ENCODE measurements at regions not wholly inside any gene's neighbourhood (a gene's known extent, or its start where the extent isn't known, plus 50 kb on each side); places are given as distances from the start of the nearest gene placed in this dataset.
"Not testable (repeated sequence)": the region's sequence is repeated elsewhere in the genome, so short reads cannot be mapped to it uniquely, and the experiment has no call there.

- ATAC-seq; DNase-seq; intact Hi-C loops (cut with DNase I, micrococcal nuclease): not testable (repeated sequence)
Observed at GRCh38 chr22:15772337-15772736, 82.5 kb downstream of the POTEH start.

- not testable (repeated sequence) for DNase-seq, ATAC-seq
Observed at GRCh38 chr22:15775118-15775517, 85.3 kb downstream of the POTEH start.

GRCh38 chr22:15775670-15776669, 86.1 kb downstream of the POTEH start:
- ATAC-seq; intact Hi-C loops (cut with DNase I, micrococcal nuclease): not testable (repeated sequence)
- peak in 1 of 2 donors; percentile 20 for DNase-seq

More at GRCh38 chr22:15775118-15775517, 85.3 kb downstream of the POTEH start:
- intact Hi-C loops (cut with DNase I, micrococcal nuclease): not testable (repeated sequence)

DNA sequence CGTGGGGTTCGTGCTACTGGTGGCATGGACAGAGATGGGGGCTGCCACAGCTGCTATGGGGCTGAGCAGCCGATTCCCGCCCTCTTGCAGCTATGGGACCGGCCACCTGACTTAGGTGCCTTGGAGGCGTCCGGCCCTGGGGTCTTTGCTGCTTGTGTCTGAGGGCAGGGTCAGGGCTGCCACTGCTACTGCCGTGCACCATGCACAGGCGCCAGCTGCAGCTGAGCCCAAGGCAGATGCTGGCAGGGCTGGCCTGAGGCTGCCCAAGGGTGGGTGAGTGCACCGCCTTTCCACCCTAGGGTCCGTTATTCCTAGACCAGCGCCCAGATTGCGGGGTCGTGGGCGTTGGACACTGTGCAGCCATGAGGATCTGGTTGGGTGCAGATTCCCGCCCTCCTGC, 86.9 kb downstream of the POTEH start:
- ATAC-seq; intact Hi-C loops (cut with DNase I, micrococcal nuclease); DNase-seq: not testable (repeated sequence)

DNA sequence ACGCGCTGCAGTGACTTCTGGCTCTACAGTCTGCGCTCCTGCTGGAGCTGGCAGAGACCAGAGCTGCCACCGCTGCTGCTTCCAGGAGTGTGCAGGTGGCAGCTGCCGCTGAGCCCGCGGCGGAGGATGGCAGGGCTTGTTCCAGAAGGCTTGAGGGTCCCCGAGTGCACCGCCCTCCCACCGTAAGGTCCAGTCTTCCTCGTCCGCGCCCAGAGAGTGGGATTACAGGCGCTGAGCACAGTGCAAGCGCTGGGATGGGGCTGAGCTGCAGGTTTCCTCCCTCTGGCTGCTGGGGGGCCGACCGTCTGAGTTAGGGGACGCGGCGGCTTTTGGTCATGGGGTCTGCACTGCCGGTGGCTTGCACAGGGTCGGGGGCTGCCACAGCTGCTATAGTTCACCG, 87.3 kb downstream of the POTEH start:
- intact Hi-C loops (cut with DNase I, micrococcal nuclease); ATAC-seq: not testable (repeated sequence)

GRCh38 chr22:15777557-15777956, 87.7 kb downstream of the POTEH start:
- ATAC-seq; DNase-seq; intact Hi-C loops (cut with DNase I, micrococcal nuclease): not testable (repeated sequence)

More for the DNA sequence above, 87.3 kb downstream of the POTEH start:
- not testable (repeated sequence) for DNase-seq

GRCh38 chr22:15778366-15778765, 88.5 kb downstream of the POTEH start:
- intact Hi-C loops (cut with DNase I, micrococcal nuclease); DNase-seq; ATAC-seq: not testable (repeated sequence)

DNA sequence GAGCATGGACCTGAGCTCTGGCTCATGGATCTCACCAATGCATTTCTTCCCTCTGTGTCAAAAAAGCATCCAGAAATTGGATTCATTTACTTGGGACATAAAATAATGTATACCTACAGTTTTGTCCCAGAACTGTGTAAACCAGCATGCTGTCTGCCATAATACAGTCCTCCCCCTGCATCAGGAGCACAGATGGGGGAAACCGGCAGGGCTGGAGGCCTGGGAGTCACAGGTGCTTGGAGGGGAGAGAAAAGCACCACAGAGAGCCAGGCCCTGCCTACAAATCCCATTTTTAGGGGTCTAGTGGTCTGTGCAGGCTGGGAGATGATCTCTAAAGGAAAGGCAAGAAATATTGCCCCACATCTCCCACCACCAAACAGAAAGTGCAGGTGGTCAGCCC, 91.8 kb downstream of the POTEH start:
- DNase-seq; intact Hi-C loops (cut with DNase I, micrococcal nuclease); ATAC-seq: not testable (repeated sequence)

GRCh38 chr22:15782933-15783332, 93.1 kb downstream of the POTEH start:
- DNase-seq; ATAC-seq; intact Hi-C loops (cut with DNase I, micrococcal nuclease): not testable (repeated sequence)

- DNase-seq; ATAC-seq; intact Hi-C loops (cut with DNase I, micrococcal nuclease): not testable (repeated sequence)
Observed at GRCh38 chr22:15784383-15785085, 94.7 kb downstream of the POTEH start.

DNA sequence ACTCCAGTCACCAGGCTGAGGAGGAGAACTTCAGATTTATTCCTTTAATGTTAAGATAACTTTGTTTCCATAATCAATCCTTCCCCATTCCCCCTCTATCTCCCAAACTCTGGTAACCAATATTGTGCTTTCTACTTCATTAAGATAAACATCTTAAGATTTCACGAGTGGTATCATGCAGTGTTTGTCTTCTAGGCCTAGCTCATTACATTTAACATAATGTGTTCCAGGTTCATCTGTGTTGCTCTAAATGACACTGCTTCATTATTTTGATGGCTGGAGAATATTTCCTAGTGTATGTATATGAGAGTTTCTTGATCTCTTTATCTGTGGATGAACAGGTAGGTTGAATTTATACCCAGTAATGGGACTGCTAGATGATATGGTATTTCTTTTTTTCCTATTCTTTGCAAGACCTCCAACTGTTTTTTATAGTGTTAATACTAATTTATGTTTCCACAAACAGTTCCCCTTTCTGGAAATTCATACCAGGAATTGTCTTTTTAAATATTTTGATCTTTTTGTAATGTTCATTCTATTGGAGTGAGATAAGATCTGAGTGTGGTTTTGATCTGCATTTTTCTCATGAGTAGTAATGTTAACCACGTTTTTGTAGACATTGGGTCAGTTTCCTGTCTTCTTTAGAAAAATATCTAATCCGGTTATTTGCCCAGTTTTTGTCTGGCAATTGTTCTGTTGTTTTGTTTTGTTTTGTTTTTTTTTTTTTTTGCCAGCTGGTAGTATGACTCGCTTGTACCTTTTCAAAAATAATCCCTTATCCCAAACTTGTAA, 97.3 kb downstream of the POTEH start:
- intact Hi-C loops (cut with DNase I, micrococcal nuclease); DNase-seq; ATAC-seq: not testable (repeated sequence)

GRCh38 chr22:15791557-15791956, 101.7 kb downstream of the POTEH start:
- DNase-seq; intact Hi-C loops (cut with DNase I, micrococcal nuclease); ATAC-seq: not testable (repeated sequence)

GRCh38 chr22:15799935-15800334, 110.1 kb downstream of the POTEH start:
- ATAC-seq; intact Hi-C loops (cut with DNase I, micrococcal nuclease); DNase-seq: not testable (repeated sequence)

GRCh38 chr22:15811141-15811540, 121.3 kb downstream of the POTEH start:
- DNase-seq; intact Hi-C loops (cut with DNase I, micrococcal nuclease); ATAC-seq: not testable (repeated sequence)

DNA sequence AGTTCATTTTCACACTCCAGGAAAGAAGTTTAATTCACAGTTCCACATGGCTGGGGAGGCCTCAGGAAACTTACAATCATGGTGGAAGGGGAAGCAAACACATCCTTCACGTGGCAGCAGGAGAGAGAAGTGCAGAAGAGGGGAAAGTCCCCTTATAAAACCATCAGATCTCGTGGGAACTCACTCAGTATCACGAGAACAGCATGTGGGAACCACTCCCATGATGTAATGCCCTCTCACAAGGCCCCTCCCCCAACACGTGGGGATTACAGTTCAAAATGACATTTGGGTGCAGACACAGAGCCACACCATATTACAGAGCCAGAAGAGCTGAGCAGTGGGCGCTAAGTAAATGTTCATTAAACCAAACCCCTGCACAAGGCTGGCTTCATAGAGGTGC, 126.0 kb downstream of the POTEH start:
- DNase-seq; ATAC-seq; intact Hi-C loops (cut with DNase I, micrococcal nuclease): not testable (repeated sequence)

GRCh38 chr22:15816470-15816869, 126.6 kb downstream of the POTEH start:
- DNase-seq; ATAC-seq; intact Hi-C loops (cut with DNase I, micrococcal nuclease): not testable (repeated sequence)

DNA sequence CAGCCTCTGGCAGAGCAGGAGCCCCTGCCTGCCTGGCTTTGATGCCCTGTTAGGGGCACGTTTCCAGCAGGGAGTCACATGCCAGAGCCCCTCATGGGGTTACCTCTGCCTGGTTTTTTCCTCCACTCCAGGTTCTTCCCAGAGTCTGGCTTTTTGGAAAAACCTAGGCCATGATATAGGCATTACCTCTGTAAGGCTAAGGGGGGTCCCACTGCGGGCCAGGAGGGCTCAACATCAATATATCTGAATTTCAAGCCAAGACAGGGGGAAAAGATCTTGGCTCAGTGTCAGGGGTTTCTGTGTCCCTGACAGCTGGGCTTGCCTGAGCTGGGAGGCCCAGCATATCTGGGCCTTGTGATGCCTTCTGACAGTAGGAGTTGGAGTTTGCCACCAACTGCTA, 127.4 kb downstream of the POTEH start:
- intact Hi-C loops (cut with DNase I, micrococcal nuclease); ATAC-seq; DNase-seq: not testable (repeated sequence)

- ATAC-seq: not testable (repeated sequence)
Observed at GRCh38 chr22:15819886-15820285, 130.1 kb downstream of the POTEH start.

More at GRCh38 chr22:15819886-15820285, 130.1 kb downstream of the POTEH start:
- DNase-seq; intact Hi-C loops (cut with DNase I, micrococcal nuclease): not testable (repeated sequence)

Measured in left colon (tissue), 2 donors.